Activated CD8-positive, alpha-beta T cell treated with anti-CD3 and anti-CD28 coated beads for 36 hours (primary cell): ENCODE measurements at regions not wholly inside any gene's neighbourhood (a gene's known extent, or its start where the extent isn't known, plus 50 kb on each side); places are given as distances from the start of the nearest gene placed in this dataset.
"Not testable (repeated sequence)": the region's sequence is repeated elsewhere in the genome, so short reads cannot be mapped to it uniquely, and the experiment has no call there.

Source experiments
- ATAC-seq: fragments of 200-7000 bp; cut with Tn5 transposase; one replicate; pipeline ENCODE4 v1.10.0; 2021; ENCODE audit warnings: mild to moderate bottlenecking, moderate library complexity
- CTCF ChIA-PET: fragments of 350-600 bp; sonication (Branson Sonifier 250); formaldehyde crosslinking; loops from one replicate; lab custom pipeline; 2021; ENCODE audit warnings: antibody characterized with exemption; lab: Charles Lee
- POLR2A ChIA-PET: fragments of 350-600 bp; sonication (Branson Sonifier 250); formaldehyde crosslinking; loops from one replicate; lab custom pipeline; 2021; ENCODE audit warnings: antibody characterized with exemption; lab: Charles Lee
- DNase-seq: peaks from one replicate; pipeline ENCODE4 v3.0.0-alpha.2; 2020
- H3K27ac Mint-ChIP-seq: one replicate; pipeline ENCODE4 v1.8.0; 2021; ENCODE audit warnings: mild to moderate bottlenecking, mixed read lengths
- H3K27me3 Mint-ChIP-seq: one replicate; pipeline ENCODE4 v1.8.0; 2021; ENCODE audit warnings: mixed read lengths
- H3K36me3 Mint-ChIP-seq: one replicate; pipeline ENCODE4 v1.8.0; 2021; ENCODE audit warnings: low read depth, mixed read lengths
- H3K4me1 Mint-ChIP-seq: one replicate; pipeline ENCODE4 v1.8.0; 2021; ENCODE audit warnings: low read depth, mixed read lengths
- H3K4me3 Mint-ChIP-seq: one replicate; pipeline ENCODE4 v1.8.0; 2021; ENCODE audit warnings: mild to moderate bottlenecking, moderate library complexity, mixed read lengths
- H3K9me3 Mint-ChIP-seq: one replicate; pipeline ENCODE4 v1.8.0; 2021; ENCODE audit warnings: mixed read lengths
- CTCF ChIP-seq: fragments of 200-600 bp; IDR thresholded peaks from one replicate; pipeline ENCODE4 v1.8.0; 2022; ENCODE audit warnings: antibody characterized with exemption, mild to moderate bottlenecking
- intact Hi-C: fragments of 100-400 bp; cut with micrococcal nuclease; formaldehyde crosslinking; loops from one replicate; pipeline ENCODE4 v1.10.0; 2022

- Mint-ChIP-seq H3K27me3 (no peaks in the 10 kb centered on the region), H3K4me1 (peaks cover 54% of the 10 kb centered on the region), H3K27ac (peak overlapping the region; percentile 87), H3K4me3 (peak overlapping the region; percentile 5), H3K36me3 (peaks cover 3% of the 10 kb centered on the region), H3K9me3 (peaks cover 6% of the 10 kb centered on the region)
- CTCF ChIA-PET = interaction anchor here (1.1 kb wide), 1 partner anchor 36 kb away, joined by 3 read pairs; no protein-coding TSS in a partner anchor
- DNase-seq (peak; percentile 82), ATAC-seq (peak; percentile 93)
- TF ChIP-seq CTCF = no peak
- intact Hi-C loops = loop anchor here (5.0 kb wide), 1 partner anchor 72 kb away; no protein-coding TSS in a partner anchor
- POLR2A ChIA-PET = no interaction called here
Observed at GRCh38 chr4:123599920-123600810, 203.6 kb downstream of the SPRY1 start.

GRCh38 chr4:123600987-123601904 is 204.7 kb downstream of the SPRY1 start:
- intact Hi-C loops = loop anchor here (5.0 kb wide), 1 partner anchor 71 kb away; no protein-coding TSS in a partner anchor

GRCh38 chr4:123602007-123602406 is 205.4 kb downstream of the SPRY1 start:
- Mint-ChIP-seq H3K27ac (no peak overlapping the region), H3K36me3 (peaks cover 3% of the 10 kb centered on the region), H3K27me3 (no peaks in the 10 kb centered on the region), H3K9me3 (peaks cover 6% of the 10 kb centered on the region), H3K4me1 (peaks cover 67% of the 10 kb centered on the region), H3K4me3 (no peak overlapping the region)
- CTCF ChIA-PET = interaction anchor here (1.0 kb wide), 1 partner anchor 16 kb away, joined by 3 read pairs; no protein-coding TSS in a partner anchor
- no peak for TF ChIP-seq CTCF
- POLR2A ChIA-PET = interaction anchor here (0.8 kb wide), 1 partner anchor 166 kb away, joined by 3 read pairs; no protein-coding TSS in a partner anchor
- ATAC-seq = no peak
- intact Hi-C loops = loop anchor here (5.0 kb wide), 1 partner anchor 70 kb away; no protein-coding TSS in a partner anchor
- DNase-seq = no peak

More at GRCh38 chr4:123600987-123601904, 204.7 kb downstream of the SPRY1 start:
- peaks cover 59% of the 10 kb centered on the region for H3K4me1 Mint-ChIP-seq
- ChIA-PET CTCF (no interaction called here), POLR2A (no interaction called here)
- no peak for DNase-seq
- no peaks in the 10 kb centered on the region for H3K27me3 Mint-ChIP-seq
- peaks cover 3% of the 10 kb centered on the region for H3K36me3 Mint-ChIP-seq
- H3K9me3 Mint-ChIP-seq = peaks cover 6% of the 10 kb centered on the region
- ATAC-seq = no peak
- H3K27ac Mint-ChIP-seq = no peak overlapping the region
- no peak overlapping the region for H3K4me3 Mint-ChIP-seq
- no peak for TF ChIP-seq CTCF

- H3K27me3 Mint-ChIP-seq = no peaks in the 10 kb centered on the region
- ChIA-PET POLR2A (no interaction called here), CTCF (interaction anchor here (1.0 kb wide), 1 partner anchor 15 kb away, joined by 3 read pairs; no protein-coding TSS in a partner anchor)
- H3K27ac Mint-ChIP-seq = no peak overlapping the region
- H3K4me3 Mint-ChIP-seq = no peak overlapping the region
- TF ChIP-seq CTCF = no peak
- ATAC-seq (no peak), DNase-seq (peak; percentile 42)
- intact Hi-C loops = loop anchor here (5.0 kb wide), 1 partner anchor 69 kb away; no protein-coding TSS in a partner anchor
- peaks cover 3% of the 10 kb centered on the region for H3K36me3 Mint-ChIP-seq
- H3K9me3 Mint-ChIP-seq = peaks cover 6% of the 10 kb centered on the region
- H3K4me1 Mint-ChIP-seq = peaks cover 71% of the 10 kb centered on the region
Observed at GRCh38 chr4:123603165-123603564, 206.6 kb downstream of the SPRY1 start.

GRCh38 chr4:123605797-123606196 is 209.2 kb downstream of the SPRY1 start:
- Mint-ChIP-seq H3K4me1 (peaks cover 46% of the 10 kb centered on the region), H3K27ac (peak overlapping the region; percentile 46)
- H3K4me3 Mint-ChIP-seq, H3K36me3 Mint-ChIP-seq, H3K27me3 Mint-ChIP-seq, CTCF ChIA-PET, intact Hi-C loops, POLR2A ChIA-PET, DNase-seq, ATAC-seq, H3K9me3 Mint-ChIP-seq: not testable (repeated sequence)
